ENCODE measurements at regions not wholly inside any gene's neighbourhood (a gene's known extent, or its start where the extent isn't known, plus 50 kb on each side); places are given as distances from the start of the nearest gene placed in this dataset.

DNA sequence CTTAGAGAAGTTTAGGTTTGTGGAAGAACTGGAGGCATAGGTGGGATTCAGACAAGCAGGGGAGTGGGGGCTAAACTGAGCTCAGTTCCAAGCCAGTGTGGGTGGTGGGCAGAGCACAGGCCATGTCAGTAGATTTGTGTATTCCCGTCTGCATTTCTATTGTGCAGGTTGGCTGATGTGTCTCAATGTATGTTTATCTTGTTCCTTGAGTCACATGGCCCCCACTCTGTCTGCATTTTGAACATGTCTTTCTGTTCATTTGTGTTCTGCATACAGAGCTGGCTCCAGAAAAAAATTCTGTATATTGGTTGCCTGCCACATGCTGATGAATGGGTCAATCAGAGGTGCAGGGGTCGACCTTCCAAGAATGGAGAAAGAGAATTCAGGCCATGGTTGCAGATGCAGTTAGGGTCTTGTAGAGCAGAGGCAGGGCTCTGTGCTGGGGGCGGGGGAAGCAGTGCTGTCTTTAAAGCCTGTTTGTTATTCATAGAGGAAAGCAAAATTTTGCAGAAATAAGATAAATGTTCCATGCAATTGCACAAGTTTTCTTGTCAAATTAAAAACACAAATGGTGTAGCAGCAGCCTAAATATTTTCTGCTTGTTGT is 166.7 kb downstream of the CDH26 start:
- no peaks in the 10 kb centered on the region for H3K36me3 Mint-ChIP-seq
- TF ChIP-seq, protein P1, sequence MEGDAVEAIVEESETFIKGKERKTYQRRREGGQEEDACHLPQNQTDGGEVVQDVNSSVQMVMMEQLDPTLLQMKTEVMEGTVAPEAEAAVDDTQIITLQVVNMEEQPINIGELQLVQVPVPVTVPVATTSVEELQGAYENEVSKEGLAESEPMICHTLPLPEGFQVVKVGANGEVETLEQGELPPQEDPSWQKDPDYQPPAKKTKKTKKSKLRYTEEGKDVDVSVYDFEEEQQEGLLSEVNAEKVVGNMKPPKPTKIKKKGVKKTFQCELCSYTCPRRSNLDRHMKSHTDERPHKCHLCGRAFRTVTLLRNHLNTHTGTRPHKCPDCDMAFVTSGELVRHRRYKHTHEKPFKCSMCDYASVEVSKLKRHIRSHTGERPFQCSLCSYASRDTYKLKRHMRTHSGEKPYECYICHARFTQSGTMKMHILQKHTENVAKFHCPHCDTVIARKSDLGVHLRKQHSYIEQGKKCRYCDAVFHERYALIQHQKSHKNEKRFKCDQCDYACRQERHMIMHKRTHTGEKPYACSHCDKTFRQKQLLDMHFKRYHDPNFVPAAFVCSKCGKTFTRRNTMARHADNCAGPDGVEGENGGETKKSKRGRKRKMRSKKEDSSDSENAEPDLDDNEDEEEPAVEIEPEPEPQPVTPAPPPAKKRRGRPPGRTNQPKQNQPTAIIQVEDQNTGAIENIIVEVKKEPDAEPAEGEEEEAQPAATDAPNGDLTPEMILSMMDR (IDR thresholded peaks at IDR 0.05): no peak
- TF ChIP-seq EZH2 (IDR thresholded peaks at IDR 0.05) (no peak), EZH2phosphoT487 (IDR thresholded peaks at IDR 0.05) (no peak)
- Histone ChIP-seq H3K36me3 (no peaks in the 10 kb centered on the region), H3K4me1 (no peaks in the 10 kb centered on the region), H3K4me2 (no peak overlapping the region), H3K27me3 (peaks cover 7% of the 10 kb centered on the region), H3K9me3 (ENCODE audit: low read depth) (no peaks in the 10 kb centered on the region), H3K9ac (no peak overlapping the region), H3K27ac (no peak overlapping the region), H4K20me1 (ENCODE audit: low read depth) (no peaks in the 10 kb centered on the region), H2AFZ (replicated peaks) (no peak overlapping the region), H3F3A (ENCODE audit: low read depth) (no peaks in the 10 kb centered on the region), H3K79me2 (ENCODE audit: low read depth) (no peaks in the 10 kb centered on the region), H3K4me3 (no peak overlapping the region)
- peaks cover 3% of the 10 kb centered on the region for H3K27me3 Mint-ChIP-seq (ENCODE audit: insufficient read depth, low read depth)
- DNase-seq (ENCODE audit: low spot score): no peak
- peaks cover 13% of the 10 kb centered on the region for H3K4me1 Mint-ChIP-seq
- no peak overlapping the region for H3K27ac Mint-ChIP-seq
- no peaks in the 10 kb centered on the region for H3K9me3 Mint-ChIP-seq
- H3K4me3 Mint-ChIP-seq: no peak overlapping the region

DNA sequence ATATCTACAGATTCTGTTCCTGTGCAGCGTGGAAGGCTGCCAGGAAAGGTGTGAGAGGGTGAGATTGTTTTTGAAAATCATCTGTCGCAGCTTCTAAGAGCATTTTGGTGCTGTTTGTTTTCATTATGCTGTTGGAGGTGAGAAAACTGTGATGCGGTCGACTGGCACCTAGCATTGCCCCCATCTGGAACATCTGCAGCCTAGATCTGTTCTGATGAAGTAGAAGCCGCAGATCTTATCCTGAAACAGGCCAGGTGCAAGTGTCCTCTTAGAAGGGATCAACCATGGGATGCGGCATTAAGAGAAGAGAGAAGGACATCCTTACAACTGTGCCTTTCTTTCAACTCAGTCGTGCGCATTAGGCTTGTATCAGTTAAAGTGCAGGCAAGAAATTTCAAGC is 167.3 kb downstream of the CDH26 start:
- H3K36me3 ChIP-seq: no peaks in the 10 kb centered on the region
- H3K27me3 ChIP-seq: peaks cover 7% of the 10 kb centered on the region
- H3K9me3 Mint-ChIP-seq: no peaks in the 10 kb centered on the region
- H3K27ac Mint-ChIP-seq: no peak overlapping the region
- H3K4me1 Mint-ChIP-seq: peaks cover 13% of the 10 kb centered on the region
- H3K9me3 ChIP-seq (ENCODE audit: low read depth): no peaks in the 10 kb centered on the region
- no peaks in the 10 kb centered on the region for H3K79me2 ChIP-seq (ENCODE audit: low read depth)
- DNase-seq (ENCODE audit: low spot score): no peak
- no peaks in the 10 kb centered on the region for H4K20me1 ChIP-seq (ENCODE audit: low read depth)
- no peak overlapping the region for H3K9ac ChIP-seq
- no peak overlapping the region for H3K4me3 Mint-ChIP-seq
- H2AFZ ChIP-seq (replicated peaks): no peak overlapping the region
- H3K27ac ChIP-seq: no peak overlapping the region
- no peak overlapping the region for H3K4me3 ChIP-seq
- H3K36me3 Mint-ChIP-seq: no peaks in the 10 kb centered on the region
- no peaks in the 10 kb centered on the region for H3F3A ChIP-seq (ENCODE audit: low read depth)
- H3K27me3 Mint-ChIP-seq (ENCODE audit: insufficient read depth, low read depth): peaks cover 3% of the 10 kb centered on the region
- H3K4me1 ChIP-seq: no peaks in the 10 kb centered on the region
- TF ChIP-seq, protein P1 (IDR thresholded peaks at IDR 0.05): no peak
- no peak for TF ChIP-seq EZH2phosphoT487 (IDR thresholded peaks at IDR 0.05)
- TF ChIP-seq EZH2 (IDR thresholded peaks at IDR 0.05): no peak
- H3K4me2 ChIP-seq: no peak overlapping the region

DNA sequence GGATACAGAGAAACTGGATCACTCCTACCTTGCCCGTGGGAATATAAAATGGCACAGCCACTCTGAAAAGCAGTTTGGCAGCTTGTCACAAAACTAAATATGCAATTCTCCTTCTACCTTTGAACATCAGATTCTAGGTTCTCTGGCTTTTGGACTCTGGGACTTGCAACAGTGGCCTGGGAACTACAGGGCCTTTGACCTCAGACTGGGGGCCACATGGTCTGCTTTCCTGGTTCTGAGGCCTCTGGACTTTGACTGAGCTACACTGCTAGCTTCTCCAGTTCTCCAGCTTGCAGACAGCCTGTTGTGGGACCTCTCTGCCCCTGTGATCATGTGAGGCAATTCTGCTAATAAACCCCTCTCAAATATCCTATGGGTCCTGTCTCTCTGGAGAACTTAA is 168.8 kb downstream of the CDH26 start:
- Histone ChIP-seq H3K9me3 (ENCODE audit: low read depth) (no peaks in the 10 kb centered on the region), H3K27me3 (peaks cover 7% of the 10 kb centered on the region), H3K36me3 (no peaks in the 10 kb centered on the region), H3K9ac (no peak overlapping the region), H3K79me2 (ENCODE audit: low read depth) (no peaks in the 10 kb centered on the region), H3K4me2 (no peak overlapping the region), H3K27ac (no peak overlapping the region), H3F3A (ENCODE audit: low read depth) (no peaks in the 10 kb centered on the region), H4K20me1 (ENCODE audit: low read depth) (no peaks in the 10 kb centered on the region), H3K4me3 (no peak overlapping the region), H3K4me1 (no peaks in the 10 kb centered on the region), H2AFZ (replicated peaks) (no peak overlapping the region)
- DNase-seq (ENCODE audit: low spot score): no peak
- peaks cover 3% of the 10 kb centered on the region for H3K27me3 Mint-ChIP-seq (ENCODE audit: insufficient read depth, low read depth)
- TF ChIP-seq EZH2phosphoT487 (IDR thresholded peaks at IDR 0.05) (no peak), EZH2 (IDR thresholded peaks at IDR 0.05) (no peak)
- TF ChIP-seq, protein P1 (IDR thresholded peaks at IDR 0.05): no peak
- peaks cover 18% of the 10 kb centered on the region for H3K4me1 Mint-ChIP-seq
- no peaks in the 10 kb centered on the region for H3K9me3 Mint-ChIP-seq
- no peak overlapping the region for H3K4me3 Mint-ChIP-seq
- H3K36me3 Mint-ChIP-seq: no peaks in the 10 kb centered on the region
- H3K27ac Mint-ChIP-seq: no peak overlapping the region
